Stimulated activated CD8-positive, alpha-beta memory T cell treated with anti-CD3 and anti-CD28 coated beads, Interleukin-15, amount 100 ng/mL, for 1 hour (primary cell): ENCODE measurements at regions not wholly inside any gene's neighbourhood (a gene's known extent, or its start where the extent isn't known, plus 50 kb on each side); places are given as distances from the start of the nearest gene placed in this dataset.

Experiments used
- DNase-seq: peaks from one replicate; pipeline ENCODE4 v3.0.0-alpha.2; 2020; ENCODE audit warnings: low read depth

DNA sequence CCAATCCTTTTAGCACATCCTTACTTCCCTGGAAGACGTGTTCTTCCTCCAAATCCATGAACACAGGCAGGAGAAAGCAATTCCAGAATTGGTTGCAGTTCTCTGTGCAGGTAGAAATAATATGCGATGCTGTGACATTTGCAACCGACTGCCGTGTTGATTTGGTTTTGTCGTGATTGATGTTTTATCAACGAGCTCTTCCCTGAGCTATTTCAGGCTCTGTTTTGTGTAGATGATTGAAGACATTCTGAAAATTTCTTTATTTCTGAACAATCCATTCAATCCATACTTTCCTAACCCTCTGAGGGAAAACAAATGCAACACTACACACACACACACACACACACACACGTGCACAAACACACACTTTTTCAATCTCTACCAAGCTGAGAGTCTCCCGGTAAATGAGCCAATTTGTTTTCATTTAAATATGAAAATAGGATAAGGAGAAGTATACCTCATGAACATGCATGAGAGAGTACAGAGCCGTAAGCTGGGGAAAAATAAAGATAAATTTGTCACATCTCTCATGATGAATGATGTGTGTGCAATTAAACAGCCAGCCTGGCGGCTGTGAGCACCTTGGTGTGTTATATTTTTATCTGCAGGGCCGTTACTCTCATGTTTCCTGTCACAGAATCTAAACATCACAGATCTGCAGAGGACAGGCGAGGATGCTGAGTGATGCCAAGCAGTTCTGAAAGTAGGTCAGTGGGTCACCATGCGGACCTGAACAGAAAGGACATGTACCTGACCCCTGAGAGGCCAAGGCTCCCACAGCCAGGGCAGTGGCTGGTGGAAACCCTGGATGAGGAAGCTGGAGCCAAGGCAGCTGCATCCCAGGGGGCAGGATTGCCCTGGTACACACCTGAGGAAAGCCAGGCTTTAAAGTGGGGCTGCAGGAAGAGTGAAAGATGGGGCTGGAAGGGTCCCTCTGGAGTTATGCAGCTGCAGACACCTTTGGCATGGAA is 64.8 kb downstream of the PDCL3 start:
- DNase-seq, result no peak

DNA sequence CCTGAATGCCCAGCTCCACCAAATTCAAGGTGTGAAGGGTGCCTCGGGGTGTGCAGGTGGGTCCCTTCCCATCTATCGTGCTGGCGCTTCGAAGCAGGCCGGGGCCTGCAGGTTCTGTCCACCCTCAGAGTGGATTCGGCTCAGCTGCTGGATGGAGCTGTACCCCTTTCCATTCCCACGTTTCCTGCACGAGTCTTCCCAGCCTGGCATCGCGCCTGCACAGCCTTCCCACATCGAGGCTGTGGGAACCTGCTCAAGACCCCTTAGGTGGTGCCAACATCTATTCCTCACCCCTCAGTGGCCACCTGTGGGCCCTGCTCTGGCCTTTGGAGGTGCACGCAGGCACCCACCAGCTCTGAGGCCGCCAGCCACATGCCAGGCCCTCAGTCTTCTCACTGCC is 65.7 kb downstream of the PDCL3 start:
- no peak for DNase-seq

DNA sequence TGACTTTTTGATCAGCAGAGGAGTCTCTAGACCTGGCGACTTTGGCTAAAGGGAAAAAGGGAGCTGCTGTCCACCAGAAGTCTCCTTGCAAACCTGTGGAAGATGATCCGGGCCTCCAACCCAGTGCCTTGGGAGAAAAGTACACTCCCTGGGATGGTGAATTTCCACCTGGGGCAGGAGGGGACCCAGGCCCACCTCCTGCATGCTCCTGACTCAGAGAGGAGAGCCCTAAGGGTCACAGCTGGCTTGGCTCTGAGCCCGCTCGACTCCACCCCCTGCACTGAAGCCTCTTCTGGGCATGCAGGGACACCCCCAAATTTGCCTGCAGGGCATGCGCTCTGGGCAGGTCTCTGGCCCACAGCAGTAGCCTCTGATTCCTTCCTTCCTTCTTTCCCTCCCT is 66.5 kb downstream of the PDCL3 start:
- no peak for DNase-seq

GRCh38 chr2:100630473-100630977 is 67.7 kb downstream of the PDCL3 start:
- no peak for DNase-seq

DNA sequence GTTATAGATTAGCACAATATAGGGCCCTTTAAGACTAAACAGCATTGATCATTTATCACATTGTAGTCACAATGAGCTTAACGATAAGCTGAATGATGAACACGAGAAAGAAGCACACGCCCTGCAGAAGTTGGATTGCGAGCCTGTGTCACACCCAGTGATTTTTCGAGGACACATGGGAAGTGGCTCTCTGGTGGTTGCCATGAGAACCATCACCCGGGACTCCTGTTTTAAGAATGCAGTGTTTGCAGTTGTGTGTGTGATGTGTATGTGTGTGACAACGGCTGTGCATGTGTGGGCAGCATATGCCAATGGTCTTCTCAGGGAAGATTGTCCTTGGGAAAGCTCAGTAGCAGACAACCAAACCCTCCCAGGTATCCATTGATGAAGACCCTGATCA is 69.2 kb downstream of the PDCL3 start:
- DNase-seq, result no peak

- DNase-seq, result no peak
Measured at GRCh38 chr2:100632759-100633158, 70.0 kb downstream of the PDCL3 start.

GRCh38 chr2:100639588-100640390 is 77.0 kb downstream of the PDCL3 start:
- no peak for DNase-seq

GRCh38 chr2:100640431-100641124 is 77.8 kb downstream of the PDCL3 start:
- no peak for DNase-seq

DNA sequence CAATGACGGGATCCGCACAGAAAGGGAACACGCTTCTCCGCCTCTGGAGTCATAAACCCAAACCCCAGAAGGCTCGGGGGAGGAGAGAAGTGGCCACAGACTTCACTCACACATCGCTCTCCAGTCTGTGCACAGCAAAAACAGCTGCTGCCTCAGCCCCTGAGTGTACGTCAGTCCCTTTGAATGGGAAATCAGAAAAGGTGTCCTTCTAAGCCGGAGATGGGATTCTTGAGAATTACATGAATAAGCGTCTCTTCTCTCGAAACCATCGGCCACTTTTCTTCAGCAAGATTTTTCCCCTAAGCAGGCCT is 78.3 kb downstream of the PDCL3 start:
- no peak for DNase-seq

GRCh38 chr2:100642425-100642824 is 79.6 kb downstream of the PDCL3 start:
- no peak for DNase-seq

- no peak for DNase-seq
Measured at GRCh38 chr2:100643467-100643866, 80.7 kb downstream of the PDCL3 start.

- no peak for DNase-seq
Measured at GRCh38 chr2:100643906-100644501, 81.2 kb downstream of the PDCL3 start.

DNA sequence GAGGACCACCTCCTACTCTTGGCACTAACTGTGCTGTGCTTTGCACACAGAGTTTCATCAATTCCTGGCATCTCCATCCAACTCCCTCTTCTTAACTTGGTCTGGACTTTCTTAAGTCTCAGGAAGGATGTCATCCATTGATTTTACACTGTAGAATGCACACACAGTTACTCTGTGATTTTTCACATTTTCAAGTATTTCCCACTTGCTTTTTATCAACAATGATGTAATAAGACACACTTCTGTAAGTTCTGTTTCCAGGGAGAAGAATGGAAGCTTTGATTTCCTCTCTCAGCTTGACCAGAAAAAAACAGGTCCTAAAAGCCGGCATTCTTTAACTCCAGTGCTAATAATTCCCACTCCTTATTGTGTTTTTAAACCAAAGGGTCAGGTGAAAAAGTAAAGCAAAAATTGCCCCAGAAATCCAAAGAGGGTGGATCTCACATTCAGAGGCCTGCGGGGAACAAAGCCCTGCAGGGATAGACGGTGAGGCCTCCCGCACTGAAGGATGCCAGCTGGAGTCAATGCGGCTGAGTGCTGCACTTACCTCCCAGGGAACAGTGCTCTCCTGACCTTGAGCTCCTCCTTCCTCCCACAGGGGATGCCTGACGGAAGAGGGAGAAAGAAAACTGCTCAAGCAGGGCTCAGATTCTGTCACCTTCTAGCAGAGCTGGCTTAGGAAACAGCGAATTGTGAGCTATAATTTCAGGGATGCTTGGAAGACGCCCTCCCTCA is 83.1 kb downstream of the PDCL3 start:
- DNase-seq, result no peak

- DNase-seq, result no peak
Measured at GRCh38 chr2:100647709-100648108, 84.9 kb downstream of the PDCL3 start.

DNA sequence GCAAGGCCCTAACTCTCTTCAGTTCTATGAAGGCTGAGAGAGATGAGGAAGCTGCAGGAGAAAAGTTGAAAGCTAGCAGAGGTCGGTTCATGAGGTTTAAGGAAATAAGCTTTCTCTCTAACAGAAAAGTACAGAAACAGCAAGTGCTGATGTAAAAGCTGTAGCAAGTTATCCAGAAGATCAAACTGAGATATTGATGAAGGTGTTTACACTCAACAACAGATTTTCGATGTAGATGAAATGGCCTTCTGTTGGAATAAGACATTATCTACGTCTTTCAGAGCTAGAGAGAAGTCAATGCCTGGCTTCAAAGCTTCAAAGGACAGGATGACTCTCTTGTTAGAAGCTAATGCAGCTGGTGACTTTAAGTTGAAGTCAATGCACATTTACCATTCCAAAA is 87.4 kb downstream of the PDCL3 start:
- DNase-seq, result no peak

- no peak for DNase-seq
Measured at GRCh38 chr2:100653449-100654035, 90.7 kb downstream of the PDCL3 start.

GRCh38 chr2:100654611-100655010 is 91.8 kb downstream of the PDCL3 start:
- no peak for DNase-seq

DNA sequence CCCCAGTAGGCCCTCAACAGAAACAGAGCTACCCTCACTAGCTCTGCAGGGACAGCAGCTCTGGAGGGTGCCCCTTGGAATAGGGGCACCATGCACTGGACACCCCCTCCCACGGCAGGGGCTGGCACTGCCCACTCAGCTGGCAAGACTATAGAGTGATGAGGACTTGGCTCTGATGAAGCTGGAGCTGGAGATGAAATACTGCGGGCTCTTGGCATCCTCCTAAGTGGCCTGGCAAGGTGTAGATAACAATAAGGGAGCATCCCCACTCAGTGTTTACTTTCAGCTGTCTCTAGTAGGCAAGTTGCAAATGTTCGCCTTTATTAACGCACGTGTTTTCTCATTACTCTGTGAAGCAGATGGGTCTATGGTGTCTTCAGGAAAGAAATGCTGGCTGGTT is 92.7 kb downstream of the PDCL3 start:
- DNase-seq, result no peak

DNA sequence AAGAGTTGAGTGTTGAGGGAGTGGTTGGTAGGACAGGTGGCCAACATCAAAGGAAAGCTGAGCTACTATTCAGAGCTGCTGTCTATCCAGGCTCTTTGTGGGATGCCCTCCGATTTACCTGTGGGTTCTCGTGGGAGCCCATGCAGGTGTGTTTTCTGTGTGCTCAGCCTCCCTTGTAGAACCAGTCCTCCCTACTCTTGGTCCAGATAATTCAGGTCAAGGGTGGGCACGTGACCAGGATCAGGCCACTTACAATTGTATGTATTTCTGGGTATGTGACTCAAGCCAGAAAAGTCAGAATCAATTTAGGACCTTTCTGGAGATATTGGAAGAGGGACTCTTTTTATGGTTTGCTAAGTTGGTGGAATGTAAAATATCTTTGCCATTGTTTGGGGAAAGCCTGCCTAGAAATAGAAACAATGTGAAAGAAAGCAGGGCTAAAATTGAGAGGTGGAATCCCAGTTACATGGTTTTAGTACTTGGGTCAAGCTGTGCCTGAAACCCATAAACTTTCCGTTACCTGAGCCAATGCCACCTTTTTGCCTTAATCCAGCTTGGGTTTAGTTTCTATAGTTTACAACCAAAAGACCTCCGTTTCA is 93.2 kb downstream of the PDCL3 start:
- DNase-seq, result no peak

- DNase-seq, result no peak
Measured at GRCh38 chr2:100658017-100658416, 95.2 kb downstream of the PDCL3 start.
